Stimulated activated CD8-positive, alpha-beta memory T cell treated with anti-CD3 and anti-CD28 coated beads, Interleukin-7, amount 100 ng/mL, for 1 hour (primary cell): ENCODE measurements at regions not wholly inside any gene's neighbourhood (a gene's known extent, or its start where the extent isn't known, plus 50 kb on each side); places are given as distances from the start of the nearest gene placed in this dataset.
"Not testable (repeated sequence)": the region's sequence is repeated elsewhere in the genome, so short reads cannot be mapped to it uniquely, and the experiment has no call there.

Experiments used
- DNase-seq, 2 donors: peaks; one replicate each; pipeline ENCODE4 v3.0.0-alpha.2; 2020; ENCODE audit warnings: low read depth in 2 of 2

DNA sequence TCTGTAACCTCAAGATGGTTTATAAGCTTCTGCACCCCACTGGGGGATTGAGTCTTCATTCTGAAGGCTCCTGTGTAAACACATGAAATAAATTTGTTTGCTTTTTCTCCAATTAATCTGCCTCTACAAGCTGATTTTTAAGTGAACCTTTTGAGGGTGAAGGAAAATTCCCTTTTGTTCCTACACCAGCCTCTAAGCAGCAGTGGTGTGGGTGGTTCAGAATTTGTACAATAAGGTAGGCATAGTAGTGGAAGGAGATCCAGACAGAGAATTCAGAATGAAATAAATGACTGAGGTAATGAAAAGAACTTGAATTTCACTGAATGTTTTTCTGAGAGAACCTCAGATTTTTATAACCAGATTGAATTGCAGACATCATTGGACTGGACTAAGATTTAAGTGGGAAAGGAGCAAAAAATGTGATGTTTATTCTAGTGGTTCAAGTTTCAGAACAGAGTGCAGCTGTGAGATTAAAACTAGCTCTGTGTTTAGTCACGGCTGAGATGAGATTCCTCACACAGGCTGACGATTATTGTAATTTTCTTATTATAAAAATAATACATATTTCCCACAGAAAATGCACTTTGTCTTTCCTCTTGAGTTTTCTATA lies 1162.2 kb downstream of the TYW1 start:
- DNase-seq = no peak

DNA sequence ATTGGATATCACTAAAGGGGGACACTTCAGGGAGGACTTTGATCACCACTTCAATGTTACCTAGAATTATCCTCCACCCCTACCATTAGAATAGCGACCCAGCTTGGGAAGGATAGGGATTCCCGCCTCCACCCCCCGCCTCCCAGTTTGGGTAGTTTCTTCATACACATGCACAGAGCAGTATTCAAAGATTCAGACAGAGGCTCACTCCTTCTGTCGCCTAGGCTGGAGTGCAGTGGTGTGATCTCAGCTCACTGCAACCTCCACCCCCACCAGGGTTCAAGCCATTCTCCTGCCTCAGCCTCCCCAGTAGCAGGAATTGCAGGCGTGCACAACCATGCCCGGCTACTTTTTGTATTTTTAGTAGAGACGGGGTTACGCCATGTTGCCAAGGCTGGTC lies 1166.1 kb downstream of the TYW1 start:
- no peak for DNase-seq

DNA sequence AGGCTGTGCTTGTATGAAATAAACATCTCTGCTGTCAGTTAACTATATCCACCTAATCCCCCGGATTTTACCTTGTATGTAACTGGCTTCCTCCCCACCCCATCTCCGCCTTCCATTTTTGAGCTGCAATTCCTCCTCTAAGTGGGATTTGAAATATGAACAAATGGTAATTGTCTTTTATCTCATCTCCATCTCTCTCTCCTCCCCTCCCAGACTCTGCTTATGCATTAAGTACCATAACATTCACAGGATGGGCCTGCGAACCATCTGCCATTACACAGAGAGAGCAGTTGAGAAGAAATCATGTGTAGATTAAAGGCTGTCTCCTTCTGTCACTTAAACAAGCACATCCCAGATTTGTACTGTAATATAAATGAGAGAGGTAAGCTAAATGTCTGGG lies 1169.9 kb downstream of the TYW1 start:
- no peak for DNase-seq

- no peak for DNase-seq
These were observed 1176.9 kb downstream of the TYW1 start for GRCh38 chr7:68173513-68173912.

GRCh38 chr7:68176974-68177373 lies 1180.3 kb downstream of the TYW1 start:
- DNase-seq = no peak

GRCh38 chr7:68180761-68181160 lies 1184.1 kb downstream of the TYW1 start:
- no peak for DNase-seq

DNA sequence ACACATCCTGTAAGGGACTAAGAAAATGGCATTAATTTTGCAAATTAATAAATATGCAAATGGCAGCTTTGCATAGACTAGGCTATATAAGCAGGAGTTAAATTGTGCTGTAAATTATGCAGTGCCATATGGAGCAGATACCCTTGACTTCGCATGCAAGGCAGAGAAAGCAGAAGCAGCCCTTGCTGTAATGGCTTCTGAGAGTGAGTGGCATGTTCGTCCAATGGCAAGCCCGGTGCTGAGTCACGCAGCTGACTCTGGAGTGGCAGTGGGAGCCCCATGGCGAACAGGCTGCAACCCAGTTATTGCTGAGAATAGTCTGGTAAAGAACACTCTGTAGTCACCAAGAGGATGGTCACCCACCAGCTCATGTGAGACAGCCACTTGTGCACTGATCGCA lies 1186.5 kb downstream of the TYW1 start:
- DNase-seq = no peak

- DNase-seq = no peak
These were observed 1189.2 kb downstream of the TYW1 start for GRCh38 chr7:68185631-68186456.

GRCh38 chr7:68187532-68187931 lies 1190.9 kb downstream of the TYW1 start:
- no peak for DNase-seq

- no peak for DNase-seq
These were observed 1196.3 kb downstream of the TYW1 start for GRCh38 chr7:68192941-68193340.

DNA sequence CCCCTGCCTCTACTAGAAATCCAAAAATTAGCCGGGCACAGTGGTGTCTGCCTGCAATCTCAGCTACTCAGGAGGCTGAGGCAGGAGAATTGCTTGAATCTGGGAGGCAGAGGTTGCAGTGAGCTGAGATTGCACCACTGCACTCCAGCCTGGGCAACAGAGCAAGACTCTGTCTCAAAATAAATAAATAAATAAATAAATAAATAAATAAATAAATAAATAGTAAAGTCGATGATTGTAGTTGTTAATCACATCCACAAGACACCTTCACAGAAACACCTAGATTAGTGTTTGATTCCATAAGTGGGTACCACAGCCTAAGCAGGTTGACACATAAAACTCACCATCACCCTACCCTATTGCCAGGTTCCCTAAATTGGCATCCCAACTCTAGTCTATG lies 1199.0 kb downstream of the TYW1 start:
- not testable (repeated sequence) for DNase-seq

DNA sequence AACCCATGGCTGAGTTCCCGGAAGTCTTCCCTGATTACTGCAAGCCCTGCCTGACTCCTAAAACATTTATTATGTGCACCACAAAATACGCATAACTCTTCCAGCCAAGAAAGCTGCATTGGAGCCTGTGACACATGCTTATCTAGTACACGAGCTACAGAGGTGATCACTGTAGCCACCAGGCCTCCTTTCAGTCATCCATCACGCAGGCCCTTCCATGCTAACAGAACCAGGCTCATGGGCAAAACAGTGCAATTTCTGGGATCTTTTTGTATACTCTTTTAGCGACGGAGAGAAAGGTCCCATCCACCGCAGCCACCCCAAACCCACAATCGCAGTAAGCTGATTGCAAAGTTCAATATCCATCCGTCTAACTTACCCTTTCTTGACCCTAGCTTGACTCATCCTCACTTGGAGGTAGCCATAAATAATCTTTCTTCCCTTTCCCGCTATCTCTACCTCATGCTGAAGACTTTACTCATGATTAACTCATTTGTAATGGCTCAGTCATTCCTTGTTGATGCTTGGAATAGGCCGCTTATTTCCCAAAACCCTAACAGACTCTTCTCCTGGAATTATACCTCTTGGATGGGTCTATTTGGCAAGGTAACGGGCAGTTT lies 1203.5 kb downstream of the TYW1 start:
- DNase-seq = no peak

DNA sequence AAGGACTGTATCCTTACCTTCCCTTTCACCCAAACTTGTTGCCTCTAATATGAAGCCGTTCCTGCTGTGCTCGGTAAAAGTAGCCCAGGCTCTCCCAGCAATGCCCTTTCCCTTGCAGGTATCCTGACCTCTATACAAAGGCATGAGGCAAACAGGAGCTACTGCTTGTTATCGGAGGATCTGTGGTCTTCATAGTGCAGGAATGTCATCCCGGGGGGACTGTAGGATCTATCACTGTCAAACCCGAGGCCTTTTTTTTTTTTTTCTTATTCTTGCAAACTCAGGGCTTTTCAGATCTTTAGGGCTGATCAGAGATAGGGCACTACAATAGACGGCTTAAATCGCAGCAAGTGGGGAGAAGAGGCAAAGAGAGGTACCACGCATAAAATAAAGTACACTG lies 1206.6 kb downstream of the TYW1 start:
- DNase-seq = no peak

GRCh38 chr7:68205826-68206225 lies 1209.2 kb downstream of the TYW1 start:
- DNase-seq = no peak

GRCh38 chr7:68206946-68207485 lies 1210.4 kb downstream of the TYW1 start:
- no peak for DNase-seq

GRCh38 chr7:68207676-68208075 lies 1211.0 kb downstream of the TYW1 start:
- DNase-seq = no peak

GRCh38 chr7:68209486-68209885 lies 1212.9 kb downstream of the TYW1 start:
- no peak for DNase-seq

GRCh38 chr7:68213838-68214237 lies 1217.2 kb downstream of the TYW1 start:
- DNase-seq = no peak

DNA sequence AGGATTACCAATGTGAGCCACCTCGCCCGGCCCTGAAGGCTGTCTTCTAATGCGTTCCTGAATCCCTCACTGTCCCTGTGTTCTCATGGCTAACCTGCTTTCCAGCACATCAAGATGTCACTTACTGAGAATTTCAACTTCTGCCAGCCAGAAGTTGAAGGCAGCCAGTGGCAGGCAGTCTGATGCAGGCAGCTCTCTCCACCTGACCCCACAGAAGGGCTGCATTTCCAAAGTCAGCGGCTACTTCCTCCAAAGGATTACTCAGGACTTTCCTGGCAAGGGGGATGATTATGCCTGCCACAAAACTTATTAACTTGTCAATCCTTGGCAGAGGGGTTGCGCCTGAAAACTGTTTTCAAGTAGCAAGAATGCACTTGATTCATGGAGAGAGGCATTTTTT lies 1219.4 kb downstream of the TYW1 start:
- no peak for DNase-seq

- DNase-seq = no peak
These were observed 1220.8 kb downstream of the TYW1 start for GRCh38 chr7:68217426-68217825.

- no peak for DNase-seq
These were observed 1221.8 kb downstream of the TYW1 start for GRCh38 chr7:68218461-68218860.

- DNase-seq = no peak
These were observed 1225.7 kb downstream of the TYW1 start for GRCh38 chr7:68222311-68222710.
